NCI-H2196 treated with DMSO at 0.1 percent for 48 hours (cell line): ENCODE measurements at regions not wholly inside any gene's neighbourhood (a gene's known extent, or its start where the extent isn't known, plus 50 kb on each side); places are given as distances from the start of the nearest gene placed in this dataset.

ENCODE experiments used
- DNase-seq: peaks from one replicate; lab custom pipeline; 2025; ENCODE audit not compliant: unreplicated experiment; lab: John Stamatoyannopoulos, UW

DNA sequence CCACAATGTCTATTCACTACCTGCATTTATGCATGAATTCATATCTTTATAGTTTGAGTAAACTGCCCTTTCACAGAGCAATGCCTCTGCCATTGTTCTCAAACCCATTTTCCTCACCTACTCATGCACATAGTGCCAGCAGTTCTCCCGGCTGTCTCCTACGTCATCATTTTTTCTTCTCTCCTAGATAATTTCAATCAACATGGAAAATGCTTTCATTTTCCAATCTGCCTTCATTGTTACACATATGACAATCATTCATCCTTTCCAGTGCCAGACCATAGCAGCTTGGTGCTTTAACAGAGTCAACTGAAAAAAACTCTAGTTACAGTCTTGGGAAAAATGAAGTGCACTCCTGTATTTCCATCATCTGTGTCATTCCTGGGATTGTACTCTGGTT is 514.8 kb upstream of the CTNND2 start:
- DNase-seq = no peak

DNA sequence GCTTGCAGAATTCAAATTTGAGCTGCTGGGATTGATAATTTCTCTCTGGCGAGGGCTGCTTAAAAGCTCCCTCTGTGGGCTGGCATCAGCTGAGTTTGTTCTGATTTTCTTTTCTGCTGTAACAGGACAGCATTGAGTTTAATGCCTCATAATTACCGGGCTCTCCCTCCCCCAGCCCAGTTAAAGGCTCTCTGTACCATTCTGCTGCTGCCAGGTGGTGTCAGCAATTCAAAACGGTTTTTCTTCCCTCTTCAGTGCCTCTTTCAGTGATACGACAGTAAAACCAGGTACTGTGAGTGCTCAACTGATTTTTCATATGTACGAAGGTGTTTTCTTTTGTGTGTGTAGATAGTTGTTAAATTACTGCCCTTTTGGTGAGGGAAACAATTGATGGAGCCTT is 509.3 kb upstream of the CTNND2 start:
- DNase-seq = no peak

DNA sequence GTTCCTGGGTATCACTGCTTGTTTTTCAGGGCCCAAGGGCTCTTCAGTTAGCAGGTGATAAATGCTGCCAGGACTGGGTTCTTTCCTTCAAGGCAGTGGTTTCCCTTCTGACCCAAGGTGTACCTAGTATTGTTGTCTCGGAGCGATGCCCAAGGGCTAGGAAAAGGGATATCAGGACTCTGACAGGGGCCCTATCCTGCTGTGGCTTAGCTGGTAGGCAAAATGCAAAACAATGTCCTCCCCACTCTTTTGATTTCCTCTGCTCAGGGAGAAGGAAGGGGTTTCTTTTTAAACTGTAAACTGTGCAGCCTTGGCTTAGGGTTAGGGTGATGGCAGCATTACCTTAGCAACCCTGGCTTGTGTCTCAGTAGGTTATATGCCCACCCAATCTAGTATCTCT is 508.8 kb upstream of the CTNND2 start:
- no peak for DNase-seq

DNA sequence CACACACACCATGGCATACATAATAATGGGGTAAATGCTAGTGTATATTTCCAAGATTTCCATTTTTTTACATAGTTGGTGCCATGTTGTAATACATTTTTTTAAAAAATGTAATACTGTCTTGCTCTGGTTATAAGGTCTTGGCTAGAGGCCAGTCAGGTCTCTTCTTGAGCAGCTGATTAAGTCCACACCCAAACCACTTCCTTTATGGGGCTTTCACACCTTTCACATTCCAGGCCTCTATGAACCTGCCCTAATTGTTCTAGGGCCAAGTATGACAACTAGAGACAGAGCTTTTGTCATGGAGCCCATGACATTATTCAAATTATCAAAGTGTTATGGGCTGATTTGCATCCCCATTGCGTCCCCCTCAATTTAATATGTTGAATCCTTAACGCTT is 495.6 kb upstream of the CTNND2 start:
- no peak for DNase-seq

DNA sequence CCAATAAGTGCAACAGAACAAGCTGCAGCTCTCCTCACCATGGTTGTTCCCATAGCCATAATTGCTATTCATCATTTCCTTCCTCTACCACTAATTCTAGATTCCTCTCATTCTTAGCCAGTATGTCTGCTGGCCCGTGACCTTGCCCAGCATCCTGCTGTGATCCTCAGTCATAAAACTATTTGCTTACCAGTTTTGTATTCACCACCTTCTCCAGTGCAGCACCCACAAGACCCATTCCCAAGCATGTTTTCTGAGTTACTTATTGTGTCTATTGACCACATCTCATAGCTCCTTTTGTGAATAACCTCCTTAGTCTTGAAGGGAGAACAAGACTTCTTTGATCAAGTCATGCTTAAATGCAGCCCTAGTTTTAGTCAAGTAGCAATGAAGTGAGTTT is 488.0 kb upstream of the CTNND2 start:
- no peak for DNase-seq

DNA sequence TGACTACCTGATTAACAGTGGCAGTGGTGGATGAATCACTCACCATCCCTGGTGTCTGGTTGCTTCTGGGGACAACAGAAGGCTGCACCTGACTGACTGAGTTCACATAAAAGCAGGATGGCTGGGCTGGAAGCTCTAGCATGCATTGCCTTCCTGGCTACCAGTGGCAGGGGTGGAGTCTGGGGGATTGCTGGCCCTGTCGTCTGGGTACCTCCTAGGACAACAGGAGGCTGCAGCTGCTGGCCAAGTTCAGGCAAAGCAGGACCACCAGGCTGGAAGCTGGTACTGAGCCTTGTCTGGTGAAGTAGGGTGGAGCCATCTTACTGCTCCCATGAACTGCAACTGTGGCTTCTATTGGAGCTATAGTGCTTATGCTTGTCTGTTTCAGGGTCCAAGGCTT is 480.8 kb upstream of the CTNND2 start:
- no peak for DNase-seq

DNA sequence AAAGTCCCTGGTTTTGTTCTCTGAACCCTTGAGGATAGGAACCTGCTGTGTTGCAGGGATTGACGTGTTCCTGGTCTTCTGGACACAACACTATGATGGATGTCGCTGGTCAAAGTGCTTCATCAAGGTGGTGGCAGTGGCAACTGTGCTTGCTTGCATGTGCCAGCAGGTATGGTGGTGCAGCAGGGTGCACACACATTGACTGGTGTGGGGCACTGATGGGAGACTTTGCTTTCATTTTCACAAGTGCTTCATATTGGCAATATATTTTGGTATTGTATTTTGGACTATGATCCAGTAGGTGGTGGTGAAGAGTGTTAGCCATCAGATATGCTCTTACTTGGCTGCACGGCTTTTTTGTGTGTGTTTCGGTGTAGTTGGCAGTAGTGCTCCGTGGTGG is 479.8 kb upstream of the CTNND2 start:
- DNase-seq = no peak

DNA sequence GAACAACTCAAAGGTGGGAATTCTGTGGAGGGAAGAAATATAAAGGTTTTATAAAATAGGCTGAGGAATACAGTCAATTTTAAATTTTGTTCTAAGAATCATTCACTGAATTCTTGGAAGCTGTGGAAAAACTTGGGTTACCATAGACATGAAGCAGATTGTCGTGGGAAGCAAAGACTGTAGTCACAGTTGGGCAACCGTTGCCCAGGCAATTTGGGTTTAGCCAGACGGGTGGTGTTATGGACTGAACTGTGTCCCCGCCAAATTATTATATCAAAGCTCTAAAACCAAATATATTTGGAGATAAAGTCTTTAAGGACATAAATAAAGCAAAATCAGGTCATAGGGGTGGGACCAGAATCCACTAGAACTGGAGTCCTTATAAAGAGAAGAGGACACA is 463.7 kb upstream of the CTNND2 start:
- no peak for DNase-seq

DNA sequence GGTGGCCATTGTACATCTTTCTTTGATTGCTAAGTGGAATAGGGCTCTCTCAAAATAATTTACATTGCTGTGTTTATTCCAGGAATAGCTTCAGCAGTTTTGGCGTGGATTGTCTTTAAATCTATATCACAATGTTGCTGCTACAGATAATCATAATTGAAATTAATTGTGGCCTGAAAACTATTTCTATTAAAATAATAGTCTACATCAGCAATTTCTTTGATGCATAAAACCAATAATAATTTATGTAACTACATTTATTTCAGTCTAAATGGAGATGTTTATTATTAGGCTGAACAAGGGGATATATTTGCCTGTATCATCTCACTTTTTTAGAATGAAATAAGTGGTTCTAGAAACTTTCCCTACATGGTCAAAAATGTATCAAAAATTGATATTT is 456.0 kb upstream of the CTNND2 start:
- no peak for DNase-seq

DNA sequence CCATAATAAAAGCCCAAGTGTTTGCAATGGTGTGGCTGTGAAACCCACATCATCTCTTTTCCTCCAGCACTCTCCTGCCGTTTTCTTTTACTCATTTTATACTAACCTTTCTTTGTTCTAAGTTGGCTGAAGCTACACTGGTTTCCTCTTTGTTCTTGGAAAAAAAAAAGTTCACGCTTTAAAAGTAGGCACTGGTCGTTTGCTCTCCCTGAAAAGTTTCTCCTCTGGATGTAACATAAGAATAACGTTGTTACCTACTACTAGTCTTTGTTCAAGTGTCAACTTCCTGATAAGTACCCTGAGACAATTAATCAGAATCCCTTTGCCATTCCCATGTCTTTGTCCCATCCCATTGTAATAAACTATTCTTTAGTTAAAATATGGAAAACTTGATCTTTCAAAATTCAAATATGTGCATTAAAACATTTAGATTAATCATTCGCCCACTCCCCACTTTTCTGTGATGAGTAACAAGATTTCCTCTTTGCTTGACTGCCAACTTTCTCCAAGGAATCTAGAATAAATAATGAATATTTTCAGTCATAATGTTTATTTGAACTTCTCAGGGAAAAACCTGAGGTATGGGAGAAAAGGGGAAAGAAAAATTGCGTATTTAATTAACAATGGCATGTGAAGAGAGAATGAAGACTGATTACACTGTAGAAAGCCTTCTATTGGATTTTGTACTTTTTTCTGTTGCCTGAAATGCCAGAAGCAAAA is 454.3 kb upstream of the CTNND2 start:
- DNase-seq = no peak

DNA sequence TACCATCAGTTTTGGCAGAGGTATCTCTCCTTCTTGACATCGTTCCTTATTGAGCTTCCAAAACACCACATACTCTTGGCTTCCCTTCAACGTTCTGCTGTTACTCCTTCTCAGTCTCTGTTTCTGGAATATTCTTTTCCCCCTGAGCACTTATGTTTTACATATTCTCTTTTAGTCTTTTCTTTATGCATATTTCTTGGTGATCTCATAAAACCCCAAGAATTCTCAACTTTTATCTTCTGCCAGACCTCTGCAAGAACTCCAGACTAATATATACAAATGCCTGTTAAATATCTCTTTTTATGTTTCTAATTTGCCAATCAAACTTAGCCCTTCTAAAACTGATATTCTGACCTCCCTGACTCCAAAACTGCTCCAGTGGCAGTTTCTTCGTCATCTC is 453.4 kb upstream of the CTNND2 start:
- no peak for DNase-seq

DNA sequence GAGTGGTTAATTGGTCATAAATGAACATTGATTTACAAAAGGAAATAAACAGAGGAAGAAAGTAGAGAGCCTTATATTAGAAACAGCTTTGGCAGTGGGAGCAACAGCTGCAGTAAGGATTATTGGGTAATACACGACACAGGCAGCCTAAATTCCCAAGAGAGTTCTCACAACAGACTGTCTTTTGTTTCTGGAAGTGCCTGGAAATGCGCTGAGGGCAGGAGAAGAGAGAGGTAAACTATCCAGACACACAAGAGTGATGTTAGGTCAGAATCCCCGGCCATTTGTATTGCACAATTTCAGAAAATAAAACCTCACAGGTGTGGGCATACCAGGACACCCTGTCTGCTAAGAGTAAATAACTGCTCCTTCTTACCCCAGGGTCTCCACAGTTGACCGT is 450.4 kb upstream of the CTNND2 start:
- DNase-seq = no peak

DNA sequence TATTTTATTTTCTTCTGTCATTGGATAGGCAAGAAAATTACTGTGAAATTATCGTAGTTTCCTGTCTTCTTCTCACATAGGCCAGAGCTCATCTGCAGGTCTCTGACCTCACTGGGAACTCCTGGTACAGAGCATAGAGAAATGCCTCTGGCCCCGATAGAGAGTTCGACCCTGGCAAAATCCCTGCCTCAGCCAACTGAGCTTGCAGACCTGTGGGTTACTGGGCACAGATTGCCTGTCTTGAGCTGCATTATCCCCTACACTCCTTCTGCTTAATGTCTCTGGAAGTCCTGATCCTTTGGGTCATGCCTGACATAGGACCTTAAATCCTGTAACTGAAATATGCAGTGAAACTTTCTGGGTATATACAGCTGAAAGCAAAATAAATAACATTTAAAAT is 439.3 kb upstream of the CTNND2 start:
- no peak for DNase-seq

DNA sequence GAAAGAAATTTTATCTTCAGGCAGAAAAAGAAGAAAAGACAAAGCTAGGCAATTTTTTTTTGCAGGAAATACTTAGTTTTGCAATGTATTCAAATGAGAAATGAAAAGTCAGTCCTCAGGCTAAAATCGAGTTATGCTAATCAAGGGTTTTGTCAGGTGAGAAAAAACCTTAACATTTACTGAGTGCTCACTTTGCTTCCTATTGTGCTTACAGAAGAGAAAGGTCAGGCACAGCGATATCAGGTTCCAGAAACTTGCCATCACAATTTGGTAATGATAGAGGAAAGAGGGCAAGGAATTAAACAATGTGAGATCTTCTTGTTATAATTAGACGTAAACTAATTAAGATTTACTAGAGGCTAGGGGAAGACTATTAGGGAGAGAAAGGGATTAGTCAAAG is 431.7 kb upstream of the CTNND2 start:
- no peak for DNase-seq

DNA sequence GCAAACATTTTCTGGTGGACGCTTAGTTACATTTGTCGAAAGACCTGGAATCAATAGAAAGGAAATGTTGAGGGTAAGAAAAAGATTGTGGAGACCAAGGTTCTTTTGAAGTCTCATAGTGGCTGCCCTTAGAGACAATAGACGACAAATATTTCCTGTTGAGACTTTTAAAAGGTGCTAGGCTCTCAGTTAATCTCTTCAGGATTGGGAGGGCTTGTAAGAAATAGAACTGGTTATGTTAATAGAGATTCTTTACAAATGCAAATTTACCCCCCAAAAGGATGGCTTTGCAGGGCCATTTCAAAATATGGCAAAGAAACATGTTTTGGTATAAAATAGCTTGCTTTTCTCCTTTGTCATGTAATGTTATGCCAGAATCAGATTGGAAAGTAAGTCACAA is 428.2 kb upstream of the CTNND2 start:
- DNase-seq = no peak

DNA sequence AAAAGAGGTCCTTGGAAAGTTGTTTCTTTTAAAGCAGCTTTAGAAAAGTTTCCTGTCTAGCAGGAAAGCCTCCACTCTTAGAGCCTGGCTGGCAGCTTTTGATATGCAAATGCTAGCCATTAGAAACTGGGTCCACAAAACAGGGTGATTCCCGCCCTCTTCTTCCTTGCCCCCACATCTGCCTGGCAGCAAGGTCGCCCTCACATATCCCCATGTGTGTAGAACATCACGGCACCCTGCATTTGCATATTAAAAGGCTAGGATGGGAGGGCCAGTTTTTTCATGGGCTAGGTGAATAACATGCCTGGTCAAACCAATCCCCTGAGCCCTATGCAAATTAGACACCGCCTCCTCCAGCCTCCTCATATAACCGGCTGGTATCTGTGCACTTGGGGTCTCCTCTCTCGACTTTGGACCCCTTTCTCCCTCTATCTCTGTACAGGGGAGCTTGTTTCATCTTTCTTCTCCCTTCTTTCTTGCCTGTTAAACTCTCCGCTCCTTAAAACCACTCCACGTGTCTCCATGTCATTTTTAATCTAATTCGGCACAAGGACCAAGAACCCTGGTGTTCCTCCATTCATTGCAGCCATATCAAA is 426.8 kb upstream of the CTNND2 start:
- no peak for DNase-seq

DNA sequence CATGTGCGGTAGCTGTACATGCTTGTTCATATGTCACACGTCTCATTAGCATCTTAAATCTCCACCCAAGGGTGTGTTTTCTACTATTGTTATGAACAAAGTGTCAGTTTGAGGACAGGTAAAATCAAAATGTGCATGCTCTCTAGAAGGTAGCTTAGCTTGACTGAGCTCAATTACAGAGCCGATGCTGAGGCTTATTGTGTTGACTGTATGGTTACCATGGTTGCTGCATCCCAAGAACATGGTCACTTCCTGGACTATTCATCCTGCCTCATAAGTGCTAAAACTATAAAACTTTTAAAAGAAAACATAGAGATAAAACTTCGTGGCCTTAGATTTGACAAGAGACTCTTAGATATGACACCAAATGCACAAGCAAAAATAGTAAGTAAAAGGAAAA is 426.1 kb upstream of the CTNND2 start:
- DNase-seq = no peak

DNA sequence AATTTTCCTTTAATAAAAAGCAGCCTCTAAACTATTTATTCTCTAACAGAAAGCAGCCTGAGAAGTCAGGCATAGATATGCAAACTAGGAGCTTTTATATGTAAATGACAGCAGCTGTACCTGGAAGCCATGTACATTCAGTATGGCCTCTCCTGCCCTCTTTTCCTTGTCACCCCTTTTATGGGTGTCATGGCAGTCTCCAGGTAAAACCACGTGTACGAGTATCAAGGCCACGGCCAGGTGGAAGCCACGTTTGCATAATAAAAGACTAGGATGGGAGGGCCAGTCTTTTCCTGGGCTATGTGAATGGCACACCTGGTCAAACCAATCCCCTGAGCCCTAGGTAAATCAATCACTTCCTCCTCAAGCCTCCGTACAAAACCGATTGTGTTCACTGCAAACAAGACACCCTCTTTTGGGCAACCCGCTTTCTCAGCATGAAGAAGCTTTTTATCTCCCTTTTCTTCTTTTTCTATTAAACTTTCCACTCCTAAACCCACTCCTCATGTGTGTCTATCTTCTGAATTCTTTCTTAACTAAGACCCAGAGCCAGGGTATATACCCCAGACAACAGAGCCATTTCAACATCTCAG is 419.5 kb upstream of the CTNND2 start:
- DNase-seq = no peak

DNA sequence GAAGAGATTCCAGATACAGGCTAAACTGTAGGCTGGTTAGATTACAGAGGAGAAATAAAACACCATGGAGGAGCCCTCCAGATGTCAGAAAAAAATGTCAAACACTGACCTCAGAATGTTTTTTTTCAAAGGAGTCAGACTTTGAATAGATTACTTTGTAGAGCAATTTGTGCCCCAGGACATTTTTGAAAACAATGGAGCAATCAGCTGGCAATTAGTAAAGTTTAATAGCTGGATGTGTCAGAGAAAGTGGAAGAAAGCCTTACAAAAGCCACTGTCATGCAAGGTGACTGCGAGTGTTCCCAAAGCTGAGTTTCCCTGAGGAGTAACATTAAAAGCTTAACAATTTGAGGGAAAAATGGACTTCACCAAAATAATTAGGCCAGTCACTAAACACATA is 417.8 kb upstream of the CTNND2 start:
- no peak for DNase-seq

DNA sequence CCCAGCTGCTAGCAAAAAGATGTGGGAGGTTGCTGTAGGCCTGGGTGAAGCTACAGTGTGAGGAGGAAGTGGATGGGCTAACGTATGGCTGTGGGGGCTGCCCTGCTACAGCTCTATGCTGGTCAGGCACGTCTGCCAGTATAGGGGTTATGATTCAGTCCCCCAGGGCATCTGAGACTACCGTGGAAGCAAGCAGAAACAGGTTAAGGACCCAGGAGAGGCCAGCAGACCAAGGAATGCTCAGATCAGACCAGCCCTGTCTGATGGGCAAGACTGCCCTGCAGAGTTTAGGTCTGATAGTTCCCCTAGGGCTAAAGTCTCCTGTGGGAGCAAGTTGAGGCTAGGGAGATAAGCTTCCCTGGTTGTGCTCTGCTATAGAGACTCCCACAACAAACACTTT is 416.1 kb upstream of the CTNND2 start:
- no peak for DNase-seq

DNA sequence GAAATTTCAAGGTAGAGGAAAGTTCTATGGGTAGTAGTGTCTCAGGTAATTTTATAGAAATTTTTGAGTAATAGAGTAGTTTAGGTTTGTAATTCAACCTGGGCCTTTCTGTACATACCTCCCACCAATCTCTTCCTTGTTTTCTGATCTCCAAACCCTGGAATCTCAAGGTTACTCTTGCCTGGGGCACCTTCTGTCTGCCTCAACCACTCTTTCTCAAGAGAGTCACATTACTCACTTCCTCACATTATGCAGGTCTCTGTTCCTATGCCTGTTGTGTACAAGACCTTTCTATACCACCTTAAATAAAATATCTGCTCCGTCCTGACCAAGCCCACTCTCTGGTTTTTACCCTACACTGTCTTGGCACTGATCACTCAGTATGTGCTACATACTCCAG is 412.6 kb upstream of the CTNND2 start:
- no peak for DNase-seq

DNA sequence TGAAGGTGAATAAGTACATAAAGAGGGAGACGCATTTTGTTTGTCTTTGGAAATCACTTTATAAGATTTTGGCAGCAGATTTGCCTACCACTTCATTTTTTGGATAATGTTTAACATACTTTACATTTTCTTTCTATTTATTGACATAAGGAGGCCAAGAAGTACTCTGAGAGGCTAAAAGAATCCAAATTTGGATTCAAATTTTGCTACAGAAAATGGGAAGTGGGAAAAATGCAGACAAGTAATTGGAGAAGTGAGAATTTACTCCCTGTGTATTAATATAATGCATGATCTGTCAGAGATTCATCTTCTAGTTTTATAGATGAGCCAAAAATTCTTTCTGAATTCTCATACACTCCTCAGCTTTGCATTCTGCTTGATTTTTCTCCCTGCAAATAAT is 411.2 kb upstream of the CTNND2 start:
- no peak for DNase-seq

DNA sequence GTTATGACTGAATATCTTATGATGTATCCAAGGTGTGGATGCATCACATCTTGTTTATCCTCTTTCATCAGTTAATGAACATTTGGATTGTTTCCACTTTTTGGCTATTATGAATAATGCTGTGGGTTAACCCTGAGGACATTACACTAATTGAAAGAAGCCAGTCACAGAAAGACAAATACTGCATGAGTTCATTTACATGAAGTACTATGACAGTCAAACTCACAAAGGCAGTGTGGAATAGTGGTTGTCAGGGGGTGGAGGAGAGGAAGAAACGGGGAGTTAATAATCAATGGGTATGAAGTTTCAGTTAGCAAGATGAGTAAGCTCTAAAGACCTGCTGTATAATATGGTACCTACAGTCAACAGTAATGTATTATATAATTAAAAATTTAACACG is 409.4 kb upstream of the CTNND2 start:
- no peak for DNase-seq
